WTC11 (cell line): ENCODE measurements at regions not wholly inside any gene's neighbourhood (a gene's known extent, or its start where the extent isn't known, plus 50 kb on each side); places are given as distances from the start of the nearest gene placed in this dataset.

Experiments
- ELF4 ChIP-seq: sonication (generic); formaldehyde crosslinking; IDR thresholded peaks from 2 replicates; pipeline ENCODE4 v1.8.1; 2022; ENCODE audit warnings: low read depth, mild to moderate bottlenecking, moderate library complexity, missing genetic modification reagents
- JUN ChIP-seq: sonication (generic); formaldehyde crosslinking; IDR thresholded peaks from 2 replicates; pipeline ENCODE4 v1.8.0; 2023; ENCODE audit warnings: mild to moderate bottlenecking, missing genetic modification reagents
- NR3C1 ChIP-seq: sonication (generic); formaldehyde crosslinking; conservative IDR thresholded peaks from 2 replicates; pipeline ENCODE4 v1.8.1; 2023; ENCODE audit warnings: low read depth, mild to moderate bottlenecking, missing genetic modification reagents
- TCF7 ChIP-seq: sonication (generic); formaldehyde crosslinking; IDR thresholded peaks from 2 replicates; pipeline ENCODE4 v1.8.0; 2022; ENCODE audit warnings: mild to moderate bottlenecking, low read depth, missing genetic modification reagents, moderate library complexity
- ZNF671 ChIP-seq: fragments of 250-450 bp; sonication (Bioruptor Pico); IDR thresholded peaks from 2 replicates; pipeline ENCODE4 v1.8.0; 2021; ENCODE audit warnings: mild to moderate bottlenecking
- TF ChIP-seq, protein P1 (sequence below): sonication (generic); formaldehyde crosslinking; IDR thresholded peaks from 2 replicates; pipeline ENCODE4 v1.8.1; 2023; ENCODE audit warnings: mild to moderate bottlenecking, missing genetic modification reagents, moderate library complexity
- TF ChIP-seq, protein P2 (sequence below): fragments of 200-600 bp; IDR thresholded peaks from 2 replicates; pipeline ENCODE4 v1.8.0; 2022; ENCODE audit warnings: antibody characterized with exemption
- TF ChIP-seq, protein P3 (sequence below): sonication (generic); formaldehyde crosslinking; IDR thresholded peaks from 2 replicates; pipeline ENCODE4 v1.8.1; 2022; ENCODE audit warnings: low read depth, missing genetic modification reagents, borderline replicate concordance
- TF ChIP-seq, protein P4 (sequence below): sonication (generic); formaldehyde crosslinking; IDR thresholded peaks from 2 replicates; pipeline ENCODE4 v1.8.1; 2023; ENCODE audit warnings: mild to moderate bottlenecking, missing genetic modification reagents
- TF ChIP-seq, protein P5 (sequence below): fragments of 250-450 bp; sonication (Bioruptor Pico); IDR thresholded peaks from 2 replicates; pipeline ENCODE4 v2.1.2; 2022; ENCODE audit warnings: mild to moderate bottlenecking, moderate library complexity
- TF ChIP-seq, protein P6 (sequence below): sonication (generic); formaldehyde crosslinking; conservative IDR thresholded peaks from 2 replicates; pipeline ENCODE4 v1.8.1; 2023; ENCODE audit warnings: mild to moderate bottlenecking, low read depth, missing genetic modification reagents, moderate library complexity
- TF ChIP-seq, protein P7 (sequence below): sonication (generic); formaldehyde crosslinking; IDR thresholded peaks from 2 replicates; pipeline ENCODE4 v1.8.0; 2022; ENCODE audit warnings: mild to moderate bottlenecking, missing genetic modification reagents

DNA sequence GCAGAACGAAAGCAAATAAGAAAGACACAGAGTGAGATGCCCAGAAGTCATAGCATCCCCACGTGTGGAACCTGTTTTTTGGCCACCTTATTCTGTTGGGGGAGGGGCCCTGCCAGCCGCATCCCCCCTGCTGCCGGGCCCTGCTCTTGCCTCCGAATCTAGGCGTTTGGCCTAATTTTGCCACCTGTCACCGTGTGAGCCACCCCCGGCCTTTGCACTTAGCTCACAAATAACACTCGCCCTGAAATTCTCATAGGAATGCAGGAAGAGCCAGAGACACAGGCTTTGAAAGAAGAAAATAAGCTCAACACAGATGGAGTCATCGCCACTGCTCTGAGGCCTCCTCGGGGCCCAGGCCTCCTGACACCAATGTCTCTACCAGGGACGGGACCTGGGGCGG lies 522.6 kb upstream of the SALL3 start:
- TF ChIP-seq TCF7 = no peak
- TF ChIP-seq, protein P1, sequence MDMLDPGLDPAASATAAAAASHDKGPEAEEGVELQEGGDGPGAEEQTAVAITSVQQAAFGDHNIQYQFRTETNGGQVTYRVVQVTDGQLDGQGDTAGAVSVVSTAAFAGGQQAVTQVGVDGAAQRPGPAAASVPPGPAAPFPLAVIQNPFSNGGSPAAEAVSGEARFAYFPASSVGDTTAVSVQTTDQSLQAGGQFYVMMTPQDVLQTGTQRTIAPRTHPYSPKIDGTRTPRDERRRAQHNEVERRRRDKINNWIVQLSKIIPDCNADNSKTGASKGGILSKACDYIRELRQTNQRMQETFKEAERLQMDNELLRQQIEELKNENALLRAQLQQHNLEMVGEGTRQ (CRISPR knock-in tag) = no peak
- TF ChIP-seq, protein P2, sequence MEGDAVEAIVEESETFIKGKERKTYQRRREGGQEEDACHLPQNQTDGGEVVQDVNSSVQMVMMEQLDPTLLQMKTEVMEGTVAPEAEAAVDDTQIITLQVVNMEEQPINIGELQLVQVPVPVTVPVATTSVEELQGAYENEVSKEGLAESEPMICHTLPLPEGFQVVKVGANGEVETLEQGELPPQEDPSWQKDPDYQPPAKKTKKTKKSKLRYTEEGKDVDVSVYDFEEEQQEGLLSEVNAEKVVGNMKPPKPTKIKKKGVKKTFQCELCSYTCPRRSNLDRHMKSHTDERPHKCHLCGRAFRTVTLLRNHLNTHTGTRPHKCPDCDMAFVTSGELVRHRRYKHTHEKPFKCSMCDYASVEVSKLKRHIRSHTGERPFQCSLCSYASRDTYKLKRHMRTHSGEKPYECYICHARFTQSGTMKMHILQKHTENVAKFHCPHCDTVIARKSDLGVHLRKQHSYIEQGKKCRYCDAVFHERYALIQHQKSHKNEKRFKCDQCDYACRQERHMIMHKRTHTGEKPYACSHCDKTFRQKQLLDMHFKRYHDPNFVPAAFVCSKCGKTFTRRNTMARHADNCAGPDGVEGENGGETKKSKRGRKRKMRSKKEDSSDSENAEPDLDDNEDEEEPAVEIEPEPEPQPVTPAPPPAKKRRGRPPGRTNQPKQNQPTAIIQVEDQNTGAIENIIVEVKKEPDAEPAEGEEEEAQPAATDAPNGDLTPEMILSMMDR = no peak
- no peak for TF ChIP-seq ELF4 (CRISPR knock-in tag)
- TF ChIP-seq NR3C1 (CRISPR knock-in tag) = no peak
- TF ChIP-seq, protein P3, sequence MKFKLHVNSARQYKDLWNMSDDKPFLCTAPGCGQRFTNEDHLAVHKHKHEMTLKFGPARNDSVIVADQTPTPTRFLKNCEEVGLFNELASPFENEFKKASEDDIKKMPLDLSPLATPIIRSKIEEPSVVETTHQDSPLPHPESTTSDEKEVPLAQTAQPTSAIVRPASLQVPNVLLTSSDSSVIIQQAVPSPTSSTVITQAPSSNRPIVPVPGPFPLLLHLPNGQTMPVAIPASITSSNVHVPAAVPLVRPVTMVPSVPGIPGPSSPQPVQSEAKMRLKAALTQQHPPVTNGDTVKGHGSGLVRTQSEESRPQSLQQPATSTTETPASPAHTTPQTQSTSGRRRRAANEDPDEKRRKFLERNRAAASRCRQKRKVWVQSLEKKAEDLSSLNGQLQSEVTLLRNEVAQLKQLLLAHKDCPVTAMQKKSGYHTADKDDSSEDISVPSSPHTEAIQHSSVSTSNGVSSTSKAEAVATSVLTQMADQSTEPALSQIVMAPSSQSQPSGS (CRISPR knock-in tag) = no peak
- TF ChIP-seq, protein P4, sequence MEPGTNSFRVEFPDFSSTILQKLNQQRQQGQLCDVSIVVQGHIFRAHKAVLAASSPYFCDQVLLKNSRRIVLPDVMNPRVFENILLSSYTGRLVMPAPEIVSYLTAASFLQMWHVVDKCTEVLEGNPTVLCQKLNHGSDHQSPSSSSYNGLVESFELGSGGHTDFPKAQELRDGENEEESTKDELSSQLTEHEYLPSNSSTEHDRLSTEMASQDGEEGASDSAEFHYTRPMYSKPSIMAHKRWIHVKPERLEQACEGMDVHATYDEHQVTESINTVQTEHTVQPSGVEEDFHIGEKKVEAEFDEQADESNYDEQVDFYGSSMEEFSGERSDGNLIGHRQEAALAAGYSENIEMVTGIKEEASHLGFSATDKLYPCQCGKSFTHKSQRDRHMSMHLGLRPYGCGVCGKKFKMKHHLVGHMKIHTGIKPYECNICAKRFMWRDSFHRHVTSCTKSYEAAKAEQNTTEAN = no peak
- TF ChIP-seq, protein P5, sequence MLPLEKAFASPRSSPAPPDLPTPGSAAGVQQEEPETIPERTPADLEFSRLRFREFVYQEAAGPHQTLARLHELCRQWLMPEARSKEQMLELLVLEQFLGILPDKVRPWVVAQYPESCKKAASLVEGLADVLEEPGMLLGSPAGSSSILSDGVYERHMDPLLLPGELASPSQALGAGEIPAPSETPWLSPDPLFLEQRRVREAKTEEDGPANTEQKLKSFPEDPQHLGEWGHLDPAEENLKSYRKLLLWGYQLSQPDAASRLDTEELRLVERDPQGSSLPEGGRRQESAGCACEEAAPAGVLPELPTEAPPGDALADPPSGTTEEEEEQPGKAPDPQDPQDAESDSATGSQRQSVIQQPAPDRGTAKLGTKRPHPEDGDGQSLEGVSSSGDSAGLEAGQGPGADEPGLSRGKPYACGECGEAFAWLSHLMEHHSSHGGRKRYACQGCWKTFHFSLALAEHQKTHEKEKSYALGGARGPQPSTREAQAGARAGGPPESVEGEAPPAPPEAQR = no peak
- no peak for TF ChIP-seq JUN (CRISPR knock-in tag)
- TF ChIP-seq, protein P6, sequence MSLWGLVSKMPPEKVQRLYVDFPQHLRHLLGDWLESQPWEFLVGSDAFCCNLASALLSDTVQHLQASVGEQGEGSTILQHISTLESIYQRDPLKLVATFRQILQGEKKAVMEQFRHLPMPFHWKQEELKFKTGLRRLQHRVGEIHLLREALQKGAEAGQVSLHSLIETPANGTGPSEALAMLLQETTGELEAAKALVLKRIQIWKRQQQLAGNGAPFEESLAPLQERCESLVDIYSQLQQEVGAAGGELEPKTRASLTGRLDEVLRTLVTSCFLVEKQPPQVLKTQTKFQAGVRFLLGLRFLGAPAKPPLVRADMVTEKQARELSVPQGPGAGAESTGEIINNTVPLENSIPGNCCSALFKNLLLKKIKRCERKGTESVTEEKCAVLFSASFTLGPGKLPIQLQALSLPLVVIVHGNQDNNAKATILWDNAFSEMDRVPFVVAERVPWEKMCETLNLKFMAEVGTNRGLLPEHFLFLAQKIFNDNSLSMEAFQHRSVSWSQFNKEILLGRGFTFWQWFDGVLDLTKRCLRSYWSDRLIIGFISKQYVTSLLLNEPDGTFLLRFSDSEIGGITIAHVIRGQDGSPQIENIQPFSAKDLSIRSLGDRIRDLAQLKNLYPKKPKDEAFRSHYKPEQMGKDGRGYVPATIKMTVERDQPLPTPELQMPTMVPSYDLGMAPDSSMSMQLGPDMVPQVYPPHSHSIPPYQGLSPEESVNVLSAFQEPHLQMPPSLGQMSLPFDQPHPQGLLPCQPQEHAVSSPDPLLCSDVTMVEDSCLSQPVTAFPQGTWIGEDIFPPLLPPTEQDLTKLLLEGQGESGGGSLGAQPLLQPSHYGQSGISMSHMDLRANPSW (CRISPR knock-in tag) = no peak
- TF ChIP-seq, protein P7, sequence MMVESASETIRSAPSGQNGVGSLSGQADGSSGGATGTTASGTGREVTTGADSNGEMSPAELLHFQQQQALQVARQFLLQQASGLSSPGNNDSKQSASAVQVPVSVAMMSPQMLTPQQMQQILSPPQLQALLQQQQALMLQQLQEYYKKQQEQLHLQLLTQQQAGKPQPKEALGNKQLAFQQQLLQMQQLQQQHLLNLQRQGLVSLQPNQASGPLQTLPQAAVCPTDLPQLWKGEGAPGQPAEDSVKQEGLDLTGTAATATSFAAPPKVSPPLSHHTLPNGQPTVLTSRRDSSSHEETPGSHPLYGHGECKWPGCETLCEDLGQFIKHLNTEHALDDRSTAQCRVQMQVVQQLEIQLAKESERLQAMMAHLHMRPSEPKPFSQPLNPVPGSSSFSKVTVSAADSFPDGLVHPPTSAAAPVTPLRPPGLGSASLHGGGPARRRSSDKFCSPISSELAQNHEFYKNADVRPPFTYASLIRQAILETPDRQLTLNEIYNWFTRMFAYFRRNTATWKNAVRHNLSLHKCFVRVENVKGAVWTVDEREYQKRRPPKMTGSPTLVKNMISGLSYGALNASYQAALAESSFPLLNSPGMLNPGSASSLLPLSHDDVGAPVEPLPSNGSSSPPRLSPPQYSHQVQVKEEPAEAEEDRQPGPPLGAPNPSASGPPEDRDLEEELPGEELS (CRISPR knock-in tag) = no peak
- TF ChIP-seq ZNF671 (CRISPR knock-in tag) = no peak
